Gastroesophageal sphincter (tissue), 4 donors: ENCODE measurements at regions not wholly inside any gene's neighbourhood (a gene's known extent, or its start where the extent isn't known, plus 50 kb on each side); places are given as distances from the start of the nearest gene placed in this dataset.

Experiments
- ATAC-seq: fragments of 150-250 bp; one replicate; pipeline ENCODE4 v1.9.1; 2016; ENCODE audit warnings: mild to moderate bottlenecking, moderate library complexity
- H3K27ac ChIP-seq, 4 donors: fragments of 200-600 bp; sonication (generic) in 3 of 4; 1 replicate in 3 of 4; 2 replicates in 1 of 4; pipeline ENCODE4 v1.5.1; 2016 to 2019
- H3K27me3 ChIP-seq: fragments of 200-600 bp; sonication (generic); one replicate; pipeline ENCODE4 v1.5.1; 2019
- H3K36me3 ChIP-seq, 2 donors: fragments of 200-600 bp; sonication (generic); one replicate each; pipeline ENCODE4 v1.5.1; 2019; ENCODE audit warnings: control low read depth in 1 of 2
- H3K4me1 ChIP-seq, 3 donors: fragments of 200-600 bp; sonication (generic); 1 replicate in 2 of 3; 2 replicates in 1 of 3; pipeline ENCODE4 v1.5.1; 2016 to 2019; ENCODE audit warnings: control low read depth in 2 of 3
- H3K4me3 ChIP-seq, 2 donors: fragments of 200-600 bp; sonication (generic); one replicate each; pipeline ENCODE4 v1.5.1; 2019; ENCODE audit warnings: mild to moderate bottlenecking in 1 of 2, moderate library complexity in 1 of 2
- H3K9me3 ChIP-seq, 3 donors: fragments of 200-600 bp; sonication (generic); one replicate each; pipeline ENCODE4 v1.5.1; 2017 to 2019; ENCODE audit warnings: control low read depth in 2 of 3
- EP300 ChIP-seq: sonication (generic); formaldehyde crosslinking; IDR thresholded peaks from one replicate; pipeline ENCODE4 v1.6.1; 2017; ENCODE audit warnings: antibody characterized with exemption, mild to moderate bottlenecking
- POLR2A ChIP-seq, 2 donors: fragments of 450-650 bp; IDR thresholded peaks; one replicate each; pipeline ENCODE4 v1.6.1; 2017; ENCODE audit warnings: antibody characterized with exemption in 2 of 2, mild to moderate bottlenecking in 2 of 2, moderate library complexity in 1 of 2
- POLR2AphosphoS5 ChIP-seq: sonication (generic); formaldehyde crosslinking; IDR thresholded peaks from one replicate; pipeline ENCODE4 v1.6.1; 2017; ENCODE audit warnings: antibody characterized with exemption
- WGBS, 2 donors: methylation state at CpG; one replicate each; pipeline ENCODE4 v1.1.5; 2018; ENCODE audit warnings: low coverage in 1 of 2; 5-methylcytosine and 5-hydroxymethylcytosine counted together
- TF ChIP-seq, protein P1 (sequence below), 4 experiments: fragments of 200-600 bp in 2 of 4; fragments of 450-650 bp in 2 of 4; sonication (generic) in 1 of 4; IDR thresholded peaks; one replicate each; pipeline ENCODE4 v1.5.1; 2017 to 2019; ENCODE audit warnings: antibody characterized with exemption in 4 of 4, mild to moderate bottlenecking in 2 of 4, moderate library complexity in 2 of 4

DNA sequence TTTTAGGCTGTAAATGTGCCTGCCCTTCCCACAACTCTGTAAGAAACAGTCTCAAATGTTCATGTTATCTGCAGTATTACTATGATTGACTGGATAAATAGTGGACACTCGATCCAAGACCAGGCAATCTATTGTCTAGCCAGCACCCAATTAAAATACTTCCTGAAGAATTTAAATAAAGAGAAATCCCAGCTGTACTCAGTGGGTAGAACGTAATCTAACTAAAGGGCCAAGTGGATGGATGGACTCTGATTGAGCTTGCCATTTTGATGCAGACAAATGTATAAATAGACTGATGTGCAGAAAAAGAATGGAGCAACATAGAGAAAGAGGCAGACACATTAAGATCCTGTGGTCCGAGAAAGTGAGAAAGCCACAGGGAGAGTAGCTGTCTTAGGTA is 158.0 kb downstream of the IPMK start:
- no peak for ATAC-seq
- Histone ChIP-seq H3K9me3 (no peaks in the 10 kb centered on the region), H3K27me3 (peaks cover 10% of the 10 kb centered on the region), H3K36me3 (no peaks in the 10 kb centered on the region), H3K4me3 (no peak overlapping the region), H3K4me1 (no peaks in the 10 kb centered on the region), H3K27ac (no peak overlapping the region)
- 31 to 60% methylated on average over 3 of the region's 3 CpGs for WGBS, 2 donors
- no peak for TF ChIP-seq EP300
- no peak for TF ChIP-seq POLR2A (IDR thresholded peaks at IDR 0.05)
- TF ChIP-seq, protein P1, sequence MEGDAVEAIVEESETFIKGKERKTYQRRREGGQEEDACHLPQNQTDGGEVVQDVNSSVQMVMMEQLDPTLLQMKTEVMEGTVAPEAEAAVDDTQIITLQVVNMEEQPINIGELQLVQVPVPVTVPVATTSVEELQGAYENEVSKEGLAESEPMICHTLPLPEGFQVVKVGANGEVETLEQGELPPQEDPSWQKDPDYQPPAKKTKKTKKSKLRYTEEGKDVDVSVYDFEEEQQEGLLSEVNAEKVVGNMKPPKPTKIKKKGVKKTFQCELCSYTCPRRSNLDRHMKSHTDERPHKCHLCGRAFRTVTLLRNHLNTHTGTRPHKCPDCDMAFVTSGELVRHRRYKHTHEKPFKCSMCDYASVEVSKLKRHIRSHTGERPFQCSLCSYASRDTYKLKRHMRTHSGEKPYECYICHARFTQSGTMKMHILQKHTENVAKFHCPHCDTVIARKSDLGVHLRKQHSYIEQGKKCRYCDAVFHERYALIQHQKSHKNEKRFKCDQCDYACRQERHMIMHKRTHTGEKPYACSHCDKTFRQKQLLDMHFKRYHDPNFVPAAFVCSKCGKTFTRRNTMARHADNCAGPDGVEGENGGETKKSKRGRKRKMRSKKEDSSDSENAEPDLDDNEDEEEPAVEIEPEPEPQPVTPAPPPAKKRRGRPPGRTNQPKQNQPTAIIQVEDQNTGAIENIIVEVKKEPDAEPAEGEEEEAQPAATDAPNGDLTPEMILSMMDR (IDR thresholded peaks at IDR 0.05), result no peak
- TF ChIP-seq POLR2AphosphoS5, result no peak

GRCh38 chr10:58107506-58107905 is 160.2 kb downstream of the IPMK start:
- TF ChIP-seq POLR2AphosphoS5 (no peak), EP300 (no peak), POLR2A (IDR thresholded peaks at IDR 0.05) (no peak)
- TF ChIP-seq, protein P1 (IDR thresholded peaks at IDR 0.05), result no peak
- ATAC-seq, result no peak
- peaks cover 10% of the 10 kb centered on the region for H3K27me3 ChIP-seq
- H3K27ac ChIP-seq, result no peak overlapping the region
- H3K36me3 ChIP-seq, result no peaks in the 10 kb centered on the region
- 86 to 94% methylated on average over 2 of the region's 2 CpGs for whole genome bisulfite sequencing, 2 donors
- no peaks in the 10 kb centered on the region for H3K4me1 ChIP-seq
- no peaks in the 10 kb centered on the region for H3K9me3 ChIP-seq
- no peak overlapping the region for H3K4me3 ChIP-seq

DNA sequence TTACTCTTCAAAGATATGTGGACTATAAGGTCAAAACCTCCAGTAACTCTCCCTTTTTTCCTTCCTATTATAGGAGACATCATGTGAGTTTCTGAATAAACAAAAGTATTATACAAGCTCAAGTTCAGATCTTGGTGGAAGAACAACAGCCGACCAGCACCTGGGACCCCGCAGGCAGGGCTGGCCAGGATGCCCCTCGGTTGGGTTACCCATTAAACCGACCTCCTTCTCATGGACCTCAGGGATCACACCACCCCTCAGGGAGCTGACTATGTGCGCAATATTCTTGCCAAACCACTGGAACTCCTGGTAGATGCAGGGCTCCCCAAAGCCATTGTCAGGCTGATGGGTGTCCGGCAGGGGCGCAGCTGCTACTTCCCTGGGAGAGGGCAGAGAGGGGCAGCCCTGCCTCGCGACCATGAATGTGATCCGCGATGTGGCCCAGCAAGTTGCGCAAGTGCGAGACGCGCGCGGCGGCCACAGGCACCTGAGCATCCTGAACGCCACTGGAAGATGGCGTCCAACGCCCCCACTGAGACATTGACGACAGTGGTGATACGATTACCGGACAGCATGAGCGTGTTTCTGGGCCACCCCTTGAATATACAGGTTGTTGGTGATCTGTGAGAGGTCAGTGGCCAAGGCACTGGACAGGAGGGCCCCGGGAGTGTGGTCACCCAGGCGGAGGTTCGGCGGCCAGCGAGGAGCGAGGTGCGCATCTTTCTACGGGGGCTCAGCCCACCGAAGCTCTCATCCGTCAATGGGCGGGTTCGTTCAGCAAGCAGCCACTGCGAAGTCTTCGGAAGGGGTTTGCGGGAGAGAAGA is 161.3 kb downstream of the IPMK start:
- H3K27me3 ChIP-seq, result peaks cover 10% of the 10 kb centered on the region
- H3K4me3 ChIP-seq, result no peak overlapping the region
- TF ChIP-seq EP300 (no peak), POLR2AphosphoS5 (no peak), POLR2A (IDR thresholded peaks at IDR 0.05) (no peak)
- TF ChIP-seq, protein P1 (IDR thresholded peaks at IDR 0.05), result no peak
- no peaks in the 10 kb centered on the region for H3K36me3 ChIP-seq
- no peak overlapping the region for H3K27ac ChIP-seq
- H3K9me3 ChIP-seq, result no peaks in the 10 kb centered on the region
- no peak for ATAC-seq
- WGBS, 2 donors, result 97 to 99% methylated on average over 6 to 17 of the region's 40 CpGs
- H3K4me1 ChIP-seq, result no peaks in the 10 kb centered on the region

DNA sequence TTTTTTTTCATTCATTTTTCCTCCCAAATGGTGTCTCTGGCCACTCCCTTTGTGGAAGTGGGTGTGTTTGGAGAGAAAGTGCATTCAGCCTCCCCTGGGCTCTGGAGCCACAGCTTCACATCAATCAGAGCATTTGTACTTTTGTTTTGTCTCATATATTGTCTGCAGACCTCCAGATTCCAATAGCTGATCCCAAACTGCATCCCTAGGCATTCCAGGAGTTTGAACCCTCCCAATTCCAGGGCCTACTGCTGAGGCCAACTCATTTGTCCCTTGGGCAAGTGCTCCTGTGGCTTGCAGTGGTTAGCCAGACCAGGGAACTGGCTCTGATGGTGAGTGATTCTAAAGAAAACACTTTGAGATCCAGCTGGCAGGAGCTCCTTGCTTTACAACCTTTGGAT is 163.3 kb downstream of the IPMK start:
- ATAC-seq, result no peak
- TF ChIP-seq EP300, result no peak
- no peak for TF ChIP-seq POLR2AphosphoS5
- no peak for TF ChIP-seq POLR2A (IDR thresholded peaks at IDR 0.05)
- TF ChIP-seq, protein P1 (IDR thresholded peaks at IDR 0.05), result no peak

GRCh38 chr10:58102897-58103296 is 164.8 kb downstream of the IPMK start:
- no peak for TF ChIP-seq POLR2A (IDR thresholded peaks at IDR 0.05)
- TF ChIP-seq EP300, result no peak
- TF ChIP-seq, protein P1 (IDR thresholded peaks at IDR 0.05), result no peak
- TF ChIP-seq POLR2AphosphoS5, result no peak
- no peaks in the 10 kb centered on the region for H3K4me1 ChIP-seq
- no peaks in the 10 kb centered on the region for H3K27me3 ChIP-seq
- 30 to 31% methylated on average over 4 to 6 of the region's 7 CpGs for WGBS, 2 donors
- ATAC-seq, result no peak
- H3K36me3 ChIP-seq, result no peaks in the 10 kb centered on the region
- H3K27ac ChIP-seq, result no peak overlapping the region
- no peaks in the 10 kb centered on the region for H3K9me3 ChIP-seq
- H3K4me3 ChIP-seq, result no peak overlapping the region

More for the DNA sequence above, 163.3 kb downstream of the IPMK start:
- Histone ChIP-seq H3K9me3 (no peaks in the 10 kb centered on the region), H3K4me1 (no peaks in the 10 kb centered on the region), H3K27me3 (peaks cover 4% of the 10 kb centered on the region), H3K27ac (no peak overlapping the region), H3K4me3 (no peak overlapping the region), H3K36me3 (no peaks in the 10 kb centered on the region)
